BE2C (cell line): ENCODE measurements at regions not wholly inside any gene's neighbourhood (a gene's known extent, or its start where the extent isn't known, plus 50 kb on each side); places are given as distances from the start of the nearest gene placed in this dataset.
"Not testable (repeated sequence)": the region's sequence is repeated elsewhere in the genome, so short reads cannot be mapped to it uniquely, and the experiment has no call there.

Experiments used
- DNase-seq: peaks from one replicate; pipeline ENCODE4 v3.0.0-alpha.2; 2020
- H3K27me3 ChIP-seq: fragments of 250-450 bp; sonication (Bioruptor Pico); 2 replicates; pipeline ENCODE4 v1.5.1; 2020; ENCODE audit warnings: mild to moderate bottlenecking
- H3K36me3 ChIP-seq: fragments of 250-450 bp; sonication (Bioruptor Pico); 2 replicates; pipeline ENCODE4 v1.5.1; 2020; ENCODE audit warnings: mild to moderate bottlenecking
- H3K4me1 ChIP-seq: fragments of 250-450 bp; sonication (Bioruptor Pico); 2 replicates; pipeline ENCODE4 v1.5.1; 2020
- H3K4me3 ChIP-seq: 2 replicates; pipeline ENCODE4 v1.5.1; 2011; ENCODE audit warnings: low read depth, low read length
- H3K9me3 ChIP-seq: fragments of 250-450 bp; sonication (Bioruptor Pico); 2 replicates; pipeline ENCODE4 v1.5.1; 2020
- TF ChIP-seq, protein P1 (sequence below): IDR thresholded peaks from 2 replicates; pipeline ENCODE4 v1.5.1; 2012; ENCODE audit warnings: mild to moderate bottlenecking, low read depth, low read length

DNA sequence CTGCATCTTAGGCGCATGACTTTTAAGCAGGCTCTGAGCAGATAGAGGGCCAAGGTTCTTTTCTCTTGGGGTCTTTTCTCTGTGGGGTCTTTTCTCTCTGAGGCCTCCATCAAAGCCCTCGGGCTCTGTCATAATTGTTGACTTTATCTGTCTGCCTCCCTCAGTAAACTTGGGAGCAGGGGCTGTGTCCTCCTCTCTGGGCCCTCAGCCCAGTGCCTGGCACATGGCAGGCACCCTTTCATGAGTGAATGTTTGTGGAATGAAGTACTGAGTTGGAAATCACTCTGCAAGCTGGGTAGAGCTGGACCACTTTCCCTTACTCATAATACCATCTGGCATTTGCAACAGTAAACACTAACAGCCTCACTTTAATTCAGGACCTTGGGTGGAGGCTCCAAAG lies 96.3 kb upstream of the TERB2 start:
- H3K27me3 ChIP-seq, H3K4me3 ChIP-seq, H3K4me1 ChIP-seq, DNase-seq, H3K9me3 ChIP-seq, H3K36me3 ChIP-seq: not testable (repeated sequence)

DNA sequence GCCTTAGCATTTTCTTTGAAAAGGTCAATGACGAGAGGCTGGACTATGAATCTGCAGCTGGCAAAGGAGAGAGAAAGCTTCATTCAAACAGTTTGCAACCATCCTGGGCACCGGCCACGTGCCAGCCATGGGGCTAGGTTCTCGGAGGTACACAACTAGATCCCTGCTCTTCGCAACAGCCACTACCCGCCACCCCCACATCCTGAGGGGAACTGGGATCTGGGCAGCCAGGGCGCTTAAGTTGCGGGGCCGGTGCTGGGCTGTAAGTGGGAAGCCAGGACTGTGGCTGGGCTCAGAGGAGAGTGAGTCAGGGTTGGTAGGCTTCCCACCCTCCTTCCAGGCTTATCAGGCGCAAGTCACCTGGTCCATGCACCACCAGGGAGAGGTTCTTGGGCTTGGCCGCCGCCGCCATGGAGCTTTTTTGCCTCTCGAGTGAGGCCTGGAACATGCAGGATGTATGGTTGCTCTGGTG lies 95.0 kb upstream of the TERB2 start:
- H3K4me3 ChIP-seq, result no peak overlapping the region
- H3K9me3 ChIP-seq, result peaks cover 2% of the 10 kb centered on the region; the same call in 1 of the 2 replicates
- no peak for DNase-seq
- TF ChIP-seq, protein P1, sequence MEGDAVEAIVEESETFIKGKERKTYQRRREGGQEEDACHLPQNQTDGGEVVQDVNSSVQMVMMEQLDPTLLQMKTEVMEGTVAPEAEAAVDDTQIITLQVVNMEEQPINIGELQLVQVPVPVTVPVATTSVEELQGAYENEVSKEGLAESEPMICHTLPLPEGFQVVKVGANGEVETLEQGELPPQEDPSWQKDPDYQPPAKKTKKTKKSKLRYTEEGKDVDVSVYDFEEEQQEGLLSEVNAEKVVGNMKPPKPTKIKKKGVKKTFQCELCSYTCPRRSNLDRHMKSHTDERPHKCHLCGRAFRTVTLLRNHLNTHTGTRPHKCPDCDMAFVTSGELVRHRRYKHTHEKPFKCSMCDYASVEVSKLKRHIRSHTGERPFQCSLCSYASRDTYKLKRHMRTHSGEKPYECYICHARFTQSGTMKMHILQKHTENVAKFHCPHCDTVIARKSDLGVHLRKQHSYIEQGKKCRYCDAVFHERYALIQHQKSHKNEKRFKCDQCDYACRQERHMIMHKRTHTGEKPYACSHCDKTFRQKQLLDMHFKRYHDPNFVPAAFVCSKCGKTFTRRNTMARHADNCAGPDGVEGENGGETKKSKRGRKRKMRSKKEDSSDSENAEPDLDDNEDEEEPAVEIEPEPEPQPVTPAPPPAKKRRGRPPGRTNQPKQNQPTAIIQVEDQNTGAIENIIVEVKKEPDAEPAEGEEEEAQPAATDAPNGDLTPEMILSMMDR, result no peak
- no peaks in the 10 kb centered on the region for H3K4me1 ChIP-seq
- H3K27me3 ChIP-seq, result no peaks in the 10 kb centered on the region
- no peaks in the 10 kb centered on the region for H3K36me3 ChIP-seq

DNA sequence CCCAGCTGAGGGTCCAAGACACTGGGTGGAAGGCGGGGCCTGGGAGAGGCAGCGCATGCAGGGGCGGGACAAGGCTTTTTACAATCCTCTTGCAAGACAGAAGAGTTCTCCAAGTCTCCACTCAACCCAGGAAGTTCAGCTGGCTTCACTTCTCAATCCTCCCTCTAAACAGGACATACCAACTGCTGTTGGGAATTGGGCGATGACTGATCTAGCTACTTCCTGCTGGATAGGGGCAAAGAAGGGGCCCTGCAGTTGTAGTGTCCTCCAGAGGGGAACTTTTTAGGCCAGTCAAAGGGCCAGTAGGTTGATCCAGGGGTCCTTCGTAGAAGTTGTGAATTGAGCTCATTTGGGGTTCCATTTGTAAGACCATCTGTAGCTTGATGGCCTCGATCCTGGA lies 94.6 kb upstream of the TERB2 start:
- no peaks in the 10 kb centered on the region for H3K36me3 ChIP-seq
- no peaks in the 10 kb centered on the region for H3K4me1 ChIP-seq
- TF ChIP-seq, protein P1, result no peak
- DNase-seq, result no peak
- no peak overlapping the region for H3K4me3 ChIP-seq
- H3K27me3 ChIP-seq, result 0 out of 2 replicates have a peak, but pooled peaks cover under 1% of the 10 kb centered on the region
- peaks cover 2% of the 10 kb centered on the region; the same call in 1 of the 2 replicates for H3K9me3 ChIP-seq

DNA sequence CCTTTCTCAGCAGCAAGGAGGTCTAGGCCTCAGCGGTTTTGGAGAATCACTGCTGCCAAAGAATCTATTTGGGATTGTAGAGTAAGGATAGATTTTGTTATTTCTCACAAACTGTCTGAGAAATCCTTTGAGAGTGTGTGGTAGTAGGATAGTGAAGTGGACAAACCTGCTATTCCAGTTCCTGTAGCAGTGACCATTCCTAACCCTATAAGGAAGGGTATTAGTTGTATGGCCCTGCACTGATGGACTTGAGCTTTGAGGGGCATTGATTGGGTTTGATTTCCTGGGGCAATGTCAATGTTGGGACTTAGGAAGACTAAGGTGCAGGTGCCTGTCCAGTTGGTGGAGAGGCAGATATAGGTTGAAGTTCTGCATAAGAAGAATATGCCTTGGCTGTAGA lies 93.6 kb upstream of the TERB2 start:
- DNase-seq, H3K9me3 ChIP-seq, H3K4me1 ChIP-seq, H3K27me3 ChIP-seq, H3K4me3 ChIP-seq, H3K36me3 ChIP-seq: not testable (repeated sequence)

DNA sequence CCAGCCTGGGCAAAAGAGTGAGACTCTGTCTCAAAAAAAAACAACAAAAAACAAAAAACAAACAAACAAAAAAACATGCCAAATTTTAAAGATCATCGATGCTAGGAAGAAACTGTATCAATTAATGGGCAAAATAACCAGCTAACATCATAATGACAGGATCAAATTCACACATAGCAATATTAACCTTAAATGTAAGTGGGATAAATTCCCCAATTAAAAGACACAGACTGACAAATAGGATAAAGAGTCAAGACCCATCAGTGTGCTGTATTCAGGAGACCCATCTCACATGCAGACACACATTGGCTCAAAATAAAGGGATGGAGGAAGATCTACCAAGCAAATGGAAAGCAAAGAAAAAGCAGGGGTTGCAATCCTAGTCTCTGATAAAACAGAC lies 88.4 kb upstream of the TERB2 start:
- not testable (repeated sequence) for H3K9me3 ChIP-seq, DNase-seq, H3K36me3 ChIP-seq, H3K4me1 ChIP-seq, H3K27me3 ChIP-seq, H3K4me3 ChIP-seq

DNA sequence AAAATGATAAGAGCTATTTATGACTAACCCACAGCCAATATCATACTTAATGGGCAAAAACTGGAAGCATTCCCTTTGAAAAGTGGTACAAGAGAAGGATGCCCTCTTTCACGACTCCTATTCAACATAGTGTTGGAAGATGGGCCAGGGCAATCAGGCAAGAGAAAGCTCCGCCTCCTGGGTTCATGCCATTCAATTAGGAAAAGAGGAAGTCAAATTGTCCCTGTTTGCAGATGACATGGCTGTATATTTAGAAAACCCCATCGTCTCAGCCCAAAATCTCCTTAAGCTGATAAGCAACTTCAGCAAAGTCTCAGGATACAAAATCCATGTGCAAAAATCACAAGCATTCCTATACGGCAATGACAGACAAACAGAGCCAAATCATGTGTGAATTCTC lies 86.4 kb upstream of the TERB2 start:
- H3K4me1 ChIP-seq, DNase-seq, H3K4me3 ChIP-seq, H3K27me3 ChIP-seq, H3K36me3 ChIP-seq, H3K9me3 ChIP-seq: not testable (repeated sequence)

DNA sequence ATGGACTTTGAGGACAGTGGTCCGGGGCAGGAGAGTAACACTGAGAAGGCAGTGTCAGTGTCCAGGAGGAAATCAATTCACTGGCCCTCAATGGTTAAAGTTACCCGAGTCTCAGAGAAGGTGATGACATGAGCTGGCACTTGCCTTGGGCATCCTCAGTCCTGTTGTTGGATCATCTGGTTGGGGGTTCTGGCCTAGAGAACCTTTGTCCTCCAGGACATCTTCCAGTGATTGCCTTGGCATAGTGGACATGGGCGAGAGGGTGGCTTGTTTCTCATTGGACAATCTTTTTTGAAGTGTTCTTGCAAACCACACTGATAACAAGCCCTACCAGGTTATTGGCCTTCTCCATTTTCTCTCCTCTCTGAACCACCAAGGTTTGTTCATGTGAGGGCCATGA lies 83.4 kb upstream of the TERB2 start:
- H3K9me3 ChIP-seq, result peaks cover 5% of the 10 kb centered on the region; the same call in 1 of the 2 replicates
- no peaks in the 10 kb centered on the region; the same call in none of the 2 replicates for H3K27me3 ChIP-seq
- no peaks in the 10 kb centered on the region for H3K4me1 ChIP-seq
- TF ChIP-seq, protein P1, result no peak
- H3K36me3 ChIP-seq, result no peaks in the 10 kb centered on the region
- H3K4me3 ChIP-seq, result no peak overlapping the region
- no peak for DNase-seq

DNA sequence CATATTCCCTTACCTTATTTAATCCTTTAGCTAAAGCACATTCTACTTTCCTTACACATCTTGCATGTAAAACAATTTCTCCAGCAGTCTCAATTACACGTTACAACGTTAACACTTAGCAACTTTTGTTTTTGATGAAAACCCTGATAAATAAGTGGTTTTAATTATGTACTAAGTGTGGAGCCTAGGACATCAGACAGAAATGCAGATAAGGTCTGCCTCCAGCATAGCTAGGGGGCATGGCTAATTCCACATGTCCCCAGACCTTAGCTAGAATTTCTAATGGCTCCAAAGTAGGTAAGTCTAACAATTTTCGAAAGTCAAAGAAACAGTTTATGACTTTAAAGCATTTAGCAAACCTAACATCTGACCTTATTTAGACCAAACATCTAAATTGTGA lies 77.4 kb upstream of the TERB2 start:
- peaks cover 5% of the 10 kb centered on the region; the same call in 1 of the 2 replicates for H3K9me3 ChIP-seq
- no peaks in the 10 kb centered on the region for H3K4me1 ChIP-seq
- no peak for DNase-seq
- TF ChIP-seq, protein P1, result no peak
- H3K27me3 ChIP-seq, result no peaks in the 10 kb centered on the region; the same call in 1 of the 2 replicates
- H3K4me3 ChIP-seq, result no peak overlapping the region
- H3K36me3 ChIP-seq, result no peaks in the 10 kb centered on the region
